ENCODE measurements at regions not wholly inside any gene's neighbourhood (a gene's known extent, or its start where the extent isn't known, plus 50 kb on each side); places are given as distances from the start of the nearest gene placed in this dataset.

DNA sequence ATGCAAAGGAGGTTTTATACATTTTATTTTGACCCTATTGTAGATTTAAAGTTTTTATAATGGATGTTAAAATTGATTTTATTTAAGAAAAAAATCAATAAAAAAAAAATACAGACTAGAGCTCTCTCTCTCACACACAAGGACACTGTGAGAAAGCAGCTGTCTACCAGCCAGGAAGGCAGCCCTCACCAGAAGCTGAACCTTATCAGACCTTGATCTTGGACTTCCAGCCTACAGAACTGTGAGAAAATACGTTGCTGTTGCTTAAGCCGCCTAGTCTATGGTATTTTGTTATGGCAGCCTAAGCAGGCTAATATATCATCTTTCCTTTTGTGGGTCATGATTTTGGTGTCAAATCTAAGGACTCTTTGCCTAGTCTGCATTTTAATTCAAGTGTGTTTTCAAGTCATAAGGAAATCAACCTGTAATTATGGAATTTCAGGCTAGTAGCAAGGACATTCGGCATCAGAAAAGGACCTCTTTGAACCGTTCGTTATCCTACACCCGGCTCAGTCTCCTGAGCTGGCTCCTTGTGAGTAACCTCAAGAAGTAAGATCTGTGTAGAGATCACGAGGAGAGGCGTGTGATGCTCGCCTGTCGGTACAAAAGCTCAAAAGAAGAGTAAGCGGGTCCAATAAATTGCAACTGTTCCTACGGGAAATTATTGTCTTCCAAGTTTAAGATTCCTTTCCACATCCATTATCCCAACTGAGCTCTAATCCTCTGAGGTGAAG lies 98.2 kb downstream of the PDCL3 start:
- Histone ChIP-seq H3K36me3 (ENCODE audit: control insufficient read depth in 2 of 2, insufficient read depth in 2 of 2, low read length in 2 of 2) (no peaks in the 10 kb centered on the region), H3K9ac (ENCODE audit: low read length in 2 of 2) (no peak overlapping the region), H3K4me1 (ENCODE audit: control insufficient read depth, insufficient read depth, low read length) (no peaks in the 10 kb centered on the region), H3K27ac (ENCODE audit: low read length) (no peak overlapping the region), H3K4me3 (ENCODE audit: low read length in 2 of 2) (no peak overlapping the region), H3K9me3 (ENCODE audit: control insufficient read depth in 2 of 2, low read length in 2 of 2) (no peaks in the 10 kb centered on the region), H3K27me3 (ENCODE audit: control insufficient read depth in 1 of 2, insufficient read depth in 2 of 2, low read length in 2 of 2) (no peaks in the 10 kb centered on the region)

DNA sequence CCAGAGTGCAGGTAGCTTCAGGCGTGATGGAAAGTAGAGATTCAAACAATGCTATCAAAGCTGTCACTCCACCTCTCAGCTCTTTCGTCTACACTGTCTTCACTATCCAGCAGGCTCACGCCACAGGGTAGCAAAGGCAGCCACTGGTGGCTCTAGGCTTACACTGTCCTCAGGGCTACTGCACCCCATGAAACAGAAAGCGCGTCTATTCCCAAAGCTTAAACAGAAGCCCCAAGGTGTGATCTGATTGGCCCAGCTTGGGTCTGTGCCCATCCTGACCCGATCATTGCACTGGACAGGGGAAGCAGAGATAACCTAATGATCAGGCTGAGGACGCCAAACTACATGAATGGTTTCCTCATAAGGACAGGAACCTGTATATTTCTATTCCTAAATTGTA lies 100.1 kb downstream of the PDCL3 start:
- no peaks in the 10 kb centered on the region for H3K27me3 ChIP-seq (ENCODE audit: control insufficient read depth in 1 of 2, insufficient read depth in 2 of 2, low read length in 2 of 2)
- no peak overlapping the region for H3K9ac ChIP-seq (ENCODE audit: low read length in 2 of 2)
- no peaks in the 10 kb centered on the region for H3K9me3 ChIP-seq (ENCODE audit: control insufficient read depth in 2 of 2, low read length in 2 of 2)
- no peak overlapping the region for H3K4me3 ChIP-seq (ENCODE audit: low read length in 2 of 2)
- H3K27ac ChIP-seq (ENCODE audit: low read length): no peak overlapping the region
- no peaks in the 10 kb centered on the region for H3K36me3 ChIP-seq (ENCODE audit: control insufficient read depth in 2 of 2, insufficient read depth in 2 of 2, low read length in 2 of 2)
- H3K4me1 ChIP-seq (ENCODE audit: control insufficient read depth, insufficient read depth, low read length): no peaks in the 10 kb centered on the region

DNA sequence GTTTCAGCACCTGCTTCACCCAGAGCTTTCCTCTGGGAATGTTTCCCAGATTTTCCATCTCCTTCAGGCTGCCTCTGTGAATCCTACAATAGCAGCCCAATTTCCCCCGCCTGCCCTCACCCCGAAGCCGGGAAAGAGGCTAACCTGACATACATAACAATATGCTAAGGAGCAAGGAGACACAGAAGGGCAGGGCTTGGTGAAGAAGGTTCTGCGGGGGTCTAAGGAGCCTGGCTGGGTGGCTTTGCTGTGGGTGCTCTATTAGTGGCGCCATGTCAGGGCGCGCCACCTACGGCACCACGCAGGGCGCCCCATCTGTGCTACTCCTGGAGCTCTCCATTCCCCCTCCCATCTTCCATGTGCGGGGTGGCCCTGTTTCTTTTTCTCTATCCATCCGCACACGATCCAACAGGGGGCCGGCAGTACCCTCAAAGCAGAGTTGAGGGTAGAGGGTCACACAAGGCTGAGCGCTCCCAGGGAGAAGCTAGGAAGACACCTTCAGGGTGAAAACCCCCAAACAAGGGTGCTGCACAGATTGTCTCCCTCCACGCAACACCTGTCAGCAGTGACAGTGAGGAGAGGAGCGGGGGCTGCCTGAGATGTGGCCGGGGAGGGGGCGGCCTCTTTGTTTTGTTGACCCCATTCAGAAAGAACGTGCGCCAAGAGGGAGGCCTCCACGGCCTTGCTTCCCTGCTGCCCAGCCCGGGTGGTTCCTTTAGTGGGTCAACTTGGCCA lies 101.4 kb downstream of the PDCL3 start:
- H3K9ac ChIP-seq (ENCODE audit: low read length in 2 of 2): no peak overlapping the region
- no peaks in the 10 kb centered on the region for H3K27me3 ChIP-seq (ENCODE audit: control insufficient read depth in 1 of 2, insufficient read depth in 2 of 2, low read length in 2 of 2)
- H3K36me3 ChIP-seq (ENCODE audit: control insufficient read depth in 2 of 2, insufficient read depth in 2 of 2, low read length in 2 of 2): no peaks in the 10 kb centered on the region
- H3K4me3 ChIP-seq (ENCODE audit: low read length in 2 of 2): no peak overlapping the region
- H3K27ac ChIP-seq (ENCODE audit: low read length): no peak overlapping the region
- H3K4me1 ChIP-seq (ENCODE audit: control insufficient read depth, insufficient read depth, low read length): no peaks in the 10 kb centered on the region
- H3K9me3 ChIP-seq (ENCODE audit: control insufficient read depth in 2 of 2, low read length in 2 of 2): no peaks in the 10 kb centered on the region

DNA sequence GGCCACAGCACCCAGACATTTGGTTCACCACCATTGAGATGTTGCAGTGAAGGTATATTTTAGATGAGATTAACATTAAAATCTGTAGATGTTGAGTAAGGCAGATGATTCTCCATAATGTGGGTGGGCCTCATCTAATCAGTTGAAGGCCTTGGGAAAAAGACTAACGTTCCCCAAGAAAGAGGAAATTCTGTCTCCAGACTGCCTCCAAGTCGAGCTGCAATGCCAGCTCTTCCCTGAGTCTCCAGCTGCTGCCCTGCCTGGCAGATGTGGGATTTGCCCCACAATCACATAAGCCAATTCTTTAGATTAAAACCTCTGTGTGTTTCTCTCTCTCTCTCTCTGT lies 101.9 kb downstream of the PDCL3 start:
- no peaks in the 10 kb centered on the region for H3K4me1 ChIP-seq (ENCODE audit: control insufficient read depth, insufficient read depth, low read length)
- no peak overlapping the region for H3K4me3 ChIP-seq (ENCODE audit: low read length in 2 of 2)
- no peaks in the 10 kb centered on the region for H3K36me3 ChIP-seq (ENCODE audit: control insufficient read depth in 2 of 2, insufficient read depth in 2 of 2, low read length in 2 of 2)
- no peak overlapping the region for H3K27ac ChIP-seq (ENCODE audit: low read length)
- no peaks in the 10 kb centered on the region for H3K27me3 ChIP-seq (ENCODE audit: control insufficient read depth in 1 of 2, insufficient read depth in 2 of 2, low read length in 2 of 2)
- H3K9ac ChIP-seq (ENCODE audit: low read length in 2 of 2): no peak overlapping the region
- no peaks in the 10 kb centered on the region for H3K9me3 ChIP-seq (ENCODE audit: control insufficient read depth in 2 of 2, low read length in 2 of 2)

DNA sequence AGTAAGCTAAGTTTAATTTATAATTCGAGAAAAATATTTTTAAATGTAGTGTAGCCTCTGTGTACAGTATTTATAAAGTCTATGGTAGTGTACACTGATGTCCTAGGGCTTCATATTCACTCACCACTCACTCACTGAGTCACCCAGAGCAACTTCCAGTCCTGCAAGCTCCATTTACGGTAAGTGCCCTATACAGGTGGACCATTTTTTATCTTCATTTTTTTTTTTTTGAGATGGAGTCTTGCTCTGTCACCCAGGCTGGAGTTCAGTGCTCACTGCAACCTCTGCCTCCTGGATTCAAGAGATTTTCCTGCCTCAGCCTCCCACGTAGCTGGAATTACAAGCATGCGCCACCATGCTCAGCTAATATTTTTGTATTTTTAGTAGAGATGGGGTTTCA lies 104.2 kb downstream of the PDCL3 start:
- no peaks in the 10 kb centered on the region for H3K27me3 ChIP-seq (ENCODE audit: control insufficient read depth in 1 of 2, insufficient read depth in 2 of 2, low read length in 2 of 2)
- H3K36me3 ChIP-seq (ENCODE audit: control insufficient read depth in 2 of 2, insufficient read depth in 2 of 2, low read length in 2 of 2): no peaks in the 10 kb centered on the region
- no peak overlapping the region for H3K4me3 ChIP-seq (ENCODE audit: low read length in 2 of 2)
- H3K9me3 ChIP-seq (ENCODE audit: control insufficient read depth in 2 of 2, low read length in 2 of 2): no peaks in the 10 kb centered on the region
- no peaks in the 10 kb centered on the region for H3K4me1 ChIP-seq (ENCODE audit: control insufficient read depth, insufficient read depth, low read length)
- no peak overlapping the region for H3K9ac ChIP-seq (ENCODE audit: low read length in 2 of 2)
- H3K27ac ChIP-seq (ENCODE audit: low read length): no peak overlapping the region

DNA sequence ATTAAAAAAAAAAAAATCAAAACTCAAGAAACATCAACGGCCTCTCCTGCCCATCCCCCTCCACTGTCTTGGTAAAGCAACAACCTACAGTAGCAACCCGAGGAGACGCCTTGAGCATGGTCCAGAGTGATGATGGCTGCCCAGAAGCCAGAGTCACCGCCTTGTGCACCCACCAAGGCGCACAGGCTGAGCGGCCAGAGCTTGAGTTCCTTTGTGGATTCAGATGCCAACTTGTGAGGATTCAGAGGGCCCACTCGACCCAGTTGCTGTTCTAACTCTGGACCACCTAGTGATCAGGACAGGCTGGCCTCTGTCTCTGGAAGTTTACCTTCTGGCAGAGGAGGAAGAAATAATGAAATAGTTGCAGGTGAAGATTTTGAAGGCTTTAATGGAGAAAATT lies 105.0 kb downstream of the PDCL3 start:
- Histone ChIP-seq H3K4me1 (ENCODE audit: control insufficient read depth, insufficient read depth, low read length) (no peaks in the 10 kb centered on the region), H3K4me3 (ENCODE audit: low read length in 2 of 2) (no peak overlapping the region), H3K27me3 (ENCODE audit: control insufficient read depth in 1 of 2, insufficient read depth in 2 of 2, low read length in 2 of 2) (no peaks in the 10 kb centered on the region), H3K36me3 (ENCODE audit: control insufficient read depth in 2 of 2, insufficient read depth in 2 of 2, low read length in 2 of 2) (no peaks in the 10 kb centered on the region), H3K9me3 (ENCODE audit: control insufficient read depth in 2 of 2, low read length in 2 of 2) (no peaks in the 10 kb centered on the region), H3K9ac (ENCODE audit: low read length in 2 of 2) (no peak overlapping the region), H3K27ac (ENCODE audit: low read length) (no peak overlapping the region)

DNA sequence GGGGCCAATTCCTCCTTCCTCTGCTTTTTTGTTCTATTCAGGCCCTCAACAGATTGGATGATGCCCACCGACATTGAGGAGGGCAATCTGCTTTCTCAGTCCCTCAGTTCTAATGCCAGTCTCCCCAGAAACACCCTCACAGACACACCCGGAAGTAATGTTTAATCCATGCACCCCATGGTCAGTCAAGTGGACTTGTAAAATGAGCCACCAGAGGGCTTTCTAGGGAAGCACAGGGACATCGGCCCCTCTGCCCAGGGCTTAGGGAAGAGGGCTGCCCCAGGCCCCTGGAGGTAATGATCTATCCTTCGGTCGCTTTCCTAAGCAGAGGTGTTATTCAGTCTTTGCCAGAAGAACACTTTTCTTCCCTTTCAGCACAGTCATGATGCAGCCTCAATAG lies 107.4 kb downstream of the PDCL3 start:
- Histone ChIP-seq H3K36me3 (ENCODE audit: control insufficient read depth in 2 of 2, insufficient read depth in 2 of 2, low read length in 2 of 2) (no peaks in the 10 kb centered on the region), H3K9ac (ENCODE audit: low read length in 2 of 2) (no peak overlapping the region), H3K27ac (ENCODE audit: low read length) (no peak overlapping the region), H3K9me3 (ENCODE audit: control insufficient read depth in 2 of 2, low read length in 2 of 2) (no peaks in the 10 kb centered on the region), H3K4me1 (ENCODE audit: control insufficient read depth, insufficient read depth, low read length) (no peaks in the 10 kb centered on the region), H3K27me3 (ENCODE audit: control insufficient read depth in 1 of 2, insufficient read depth in 2 of 2, low read length in 2 of 2) (no peaks in the 10 kb centered on the region), H3K4me3 (ENCODE audit: low read length in 2 of 2) (no peak overlapping the region)

DNA sequence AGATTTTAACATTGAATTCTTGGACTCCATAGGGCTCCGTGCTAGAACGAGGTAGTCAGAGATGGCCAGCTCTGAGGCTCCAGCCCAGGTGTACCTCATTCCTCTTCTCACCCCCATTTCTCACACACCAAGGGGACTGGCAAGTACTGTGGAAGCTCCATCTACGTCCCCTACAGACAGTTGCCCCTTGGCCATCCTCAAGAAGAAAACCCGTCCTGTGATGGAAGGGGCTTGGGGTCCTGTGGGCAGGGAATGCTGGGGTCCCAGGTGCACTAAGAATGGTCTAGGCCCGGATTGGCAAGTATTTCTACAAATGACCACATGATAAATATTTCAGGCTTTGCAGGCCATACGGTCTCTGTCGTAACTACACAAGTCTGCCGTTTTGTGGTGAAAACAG lies 110.3 kb downstream of the PDCL3 start:
- H3K4me3 ChIP-seq (ENCODE audit: low read length in 2 of 2): no peak overlapping the region
- H3K9ac ChIP-seq (ENCODE audit: low read length in 2 of 2): no peak overlapping the region
- peaks cover 0 to 2% of the 10 kb centered on the region in 2 donors for H3K27me3 ChIP-seq (ENCODE audit: control insufficient read depth in 1 of 2, insufficient read depth in 2 of 2, low read length in 2 of 2)
- H3K36me3 ChIP-seq (ENCODE audit: control insufficient read depth in 2 of 2, insufficient read depth in 2 of 2, low read length in 2 of 2): no peaks in the 10 kb centered on the region
- no peaks in the 10 kb centered on the region for H3K4me1 ChIP-seq (ENCODE audit: control insufficient read depth, insufficient read depth, low read length)
- H3K9me3 ChIP-seq (ENCODE audit: control insufficient read depth in 2 of 2, low read length in 2 of 2): no peaks in the 10 kb centered on the region
- no peak overlapping the region for H3K27ac ChIP-seq (ENCODE audit: low read length)

DNA sequence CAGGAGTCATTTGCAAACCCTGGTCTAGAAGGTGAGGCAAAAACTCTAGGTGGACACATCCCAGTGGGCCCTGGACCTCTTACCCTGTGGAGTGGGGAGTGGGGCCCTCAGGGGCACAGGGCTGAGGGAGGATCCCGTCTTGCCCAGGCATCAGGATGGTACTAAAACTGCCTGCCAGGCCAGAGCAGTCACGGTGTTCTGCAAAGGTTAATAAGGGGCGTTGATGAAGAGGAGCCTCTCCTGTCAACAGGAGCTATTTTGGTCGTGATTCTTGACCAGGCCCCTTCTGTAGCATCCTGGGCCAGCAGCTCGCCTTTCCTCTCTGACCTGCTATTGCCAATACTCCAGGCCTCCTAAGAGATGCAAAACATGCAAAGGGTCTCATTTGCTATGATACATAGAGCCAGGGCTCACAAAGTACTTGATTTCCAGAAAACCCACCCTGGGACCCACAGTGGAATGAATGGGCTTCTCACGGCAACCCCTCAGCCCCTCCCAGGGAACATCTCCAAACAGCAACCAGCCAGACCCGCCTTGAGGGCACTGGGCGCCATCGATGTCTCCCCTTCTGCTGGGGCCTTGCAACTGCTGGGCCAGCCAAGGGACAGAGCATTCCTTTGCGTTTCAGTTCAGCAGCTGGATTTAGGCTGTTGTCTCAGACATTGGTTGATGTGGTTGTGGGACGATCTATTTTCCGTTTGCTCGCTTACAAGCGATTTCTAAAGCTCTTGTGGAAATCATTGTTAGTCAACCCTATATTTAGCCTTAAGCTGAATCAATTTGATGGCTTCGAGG lies 111.1 kb downstream of the PDCL3 start:
- Histone ChIP-seq H3K36me3 (ENCODE audit: control insufficient read depth in 2 of 2, insufficient read depth in 2 of 2, low read length in 2 of 2) (no peaks in the 10 kb centered on the region), H3K4me1 (ENCODE audit: control insufficient read depth, insufficient read depth, low read length) (no peaks in the 10 kb centered on the region), H3K27ac (ENCODE audit: low read length) (no peak overlapping the region), H3K27me3 (ENCODE audit: control insufficient read depth in 1 of 2, insufficient read depth in 2 of 2, low read length in 2 of 2) (peaks cover 0 to 2% of the 10 kb centered on the region in 2 donors), H3K4me3 (ENCODE audit: low read length in 2 of 2) (no peak overlapping the region), H3K9ac (ENCODE audit: low read length in 2 of 2) (no peak overlapping the region), H3K9me3 (ENCODE audit: control insufficient read depth in 2 of 2, low read length in 2 of 2) (no peaks in the 10 kb centered on the region)

DNA sequence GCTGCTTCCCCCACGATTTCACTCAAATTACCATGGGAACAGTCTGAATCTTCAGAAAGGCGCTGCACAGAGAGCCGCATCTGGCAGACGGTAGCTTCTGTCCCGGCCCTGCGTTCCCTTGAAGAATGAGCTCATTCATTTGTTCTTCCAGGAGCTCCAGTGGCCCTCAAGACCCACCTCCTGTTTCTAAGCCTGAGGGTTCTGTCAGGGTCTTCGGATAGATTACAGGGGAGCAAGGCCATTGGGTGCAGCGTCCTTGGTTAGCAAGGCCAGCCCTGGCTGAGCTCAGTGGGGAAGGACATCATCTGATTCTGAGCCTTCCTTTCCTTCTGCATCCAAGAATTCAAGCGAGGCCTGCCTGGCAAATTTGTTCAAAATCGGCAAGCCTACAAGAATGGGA lies 111.9 kb downstream of the PDCL3 start:
- H3K27me3 ChIP-seq (ENCODE audit: control insufficient read depth in 1 of 2, insufficient read depth in 2 of 2, low read length in 2 of 2): peaks cover 0 to 2% of the 10 kb centered on the region in 2 donors
- H3K9me3 ChIP-seq (ENCODE audit: control insufficient read depth in 2 of 2, low read length in 2 of 2): no peaks in the 10 kb centered on the region
- H3K9ac ChIP-seq (ENCODE audit: low read length in 2 of 2): no peak overlapping the region
- H3K36me3 ChIP-seq (ENCODE audit: control insufficient read depth in 2 of 2, insufficient read depth in 2 of 2, low read length in 2 of 2): no peaks in the 10 kb centered on the region
- no peak overlapping the region for H3K4me3 ChIP-seq (ENCODE audit: low read length in 2 of 2)
- no peaks in the 10 kb centered on the region for H3K4me1 ChIP-seq (ENCODE audit: control insufficient read depth, insufficient read depth, low read length)
- H3K27ac ChIP-seq (ENCODE audit: low read length): no peak overlapping the region
